Progenitor cell of endocrine pancreas (in vitro differentiated cells): ENCODE measurements at regions not wholly inside any gene's neighbourhood (a gene's known extent, or its start where the extent isn't known, plus 50 kb on each side); places are given as distances from the start of the nearest gene placed in this dataset.

ENCODE experiments used
- DNase-seq: peaks from one replicate; pipeline ENCODE4 v3.0.0; 2021; ENCODE audit warnings: low spot score; ENCODE audit not compliant: unreplicated experiment
- H3K27ac Mint-ChIP-seq: 2 replicates; pipeline ENCODE4 v1.8.0; 2021; ENCODE audit warnings: mild to moderate bottlenecking, moderate library complexity, mixed read lengths
- H3K27me3 Mint-ChIP-seq: 2 replicates; pipeline ENCODE4 v1.8.0; 2021; ENCODE audit warnings: mixed read lengths
- H3K36me3 Mint-ChIP-seq: 2 replicates; pipeline ENCODE4 v1.8.0; 2022; ENCODE audit warnings: mixed read lengths; ENCODE audit not compliant: insufficient read depth
- H3K4me1 Mint-ChIP-seq: 2 replicates; pipeline ENCODE4 v1.8.0; 2021; ENCODE audit warnings: low read depth, mixed read lengths
- H3K4me3 Mint-ChIP-seq: 2 replicates; pipeline ENCODE4 v1.8.0; 2021; ENCODE audit warnings: low read depth, mild to moderate bottlenecking, moderate library complexity, mixed read lengths
- H3K9me3 Mint-ChIP-seq: 2 replicates; pipeline ENCODE4 v1.8.0; 2021; ENCODE audit warnings: low read depth, mixed read lengths
- CTCF ChIP-seq: fragments of 200-600 bp; sonication (generic); IDR thresholded peaks from one replicate; pipeline ENCODE4 v1.5.0; 2021; ENCODE audit warnings: antibody characterized with exemption, mild to moderate bottlenecking; ENCODE audit not compliant: unreplicated experiment

DNA sequence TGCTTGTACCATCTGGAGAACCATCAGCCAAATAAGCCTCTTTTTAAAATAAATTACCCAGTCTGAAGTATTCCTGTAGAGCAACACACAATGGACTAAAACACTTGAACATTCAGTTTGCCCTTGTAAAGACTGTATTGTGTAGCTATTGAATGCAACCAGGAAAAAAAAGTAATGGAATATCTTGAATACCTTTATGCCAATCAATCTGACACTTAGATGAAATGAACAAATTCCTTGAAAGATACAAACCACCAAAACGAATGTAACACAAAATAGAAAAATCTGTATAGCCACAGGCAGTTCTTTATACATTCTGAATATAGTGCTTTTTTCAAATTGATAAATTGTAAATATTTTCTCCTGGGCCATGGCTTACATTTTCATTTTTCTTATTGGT lies 63.3 kb upstream of the KCNJ16 start:
- peaks cover 2% of the 10 kb centered on the region for H3K4me1 Mint-ChIP-seq
- H3K27ac Mint-ChIP-seq: no peak overlapping the region
- no peak overlapping the region for H3K4me3 Mint-ChIP-seq
- no peaks in the 10 kb centered on the region for H3K9me3 Mint-ChIP-seq
- H3K36me3 Mint-ChIP-seq: no peaks in the 10 kb centered on the region
- no peak for TF ChIP-seq CTCF
- H3K27me3 Mint-ChIP-seq: no peaks in the 10 kb centered on the region
- no peak for DNase-seq

DNA sequence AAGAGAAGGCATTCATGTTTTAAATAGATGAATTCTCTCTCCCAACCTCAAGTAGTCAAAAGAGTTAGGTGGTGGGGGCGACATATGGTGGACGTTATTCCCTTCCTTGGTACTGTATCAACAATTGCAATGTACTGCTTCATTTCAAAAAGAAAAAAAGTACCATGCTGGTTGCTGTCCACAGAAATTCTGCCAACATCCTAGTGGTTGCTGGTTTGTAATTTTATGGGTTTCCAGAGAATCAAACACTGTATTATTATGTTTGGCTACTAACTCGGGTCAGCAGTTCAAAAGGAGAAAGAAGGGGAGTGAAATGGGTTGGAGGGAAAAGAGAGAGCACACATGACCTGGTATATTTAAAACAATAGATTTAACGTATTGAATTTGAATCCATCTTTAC lies 61.1 kb upstream of the KCNJ16 start:
- H3K36me3 Mint-ChIP-seq: no peaks in the 10 kb centered on the region
- H3K4me3 Mint-ChIP-seq: no peak overlapping the region
- no peak for DNase-seq
- H3K27ac Mint-ChIP-seq: no peak overlapping the region
- no peak for TF ChIP-seq CTCF
- no peaks in the 10 kb centered on the region for H3K27me3 Mint-ChIP-seq
- H3K4me1 Mint-ChIP-seq: peaks cover 2% of the 10 kb centered on the region
- H3K9me3 Mint-ChIP-seq: no peaks in the 10 kb centered on the region

GRCh38 chr17:70017112-70017511 lies 57.9 kb upstream of the KCNJ16 start:
- DNase-seq: no peak
- no peaks in the 10 kb centered on the region for H3K36me3 Mint-ChIP-seq
- H3K27ac Mint-ChIP-seq: no peak overlapping the region
- TF ChIP-seq CTCF: no peak
- no peaks in the 10 kb centered on the region for H3K27me3 Mint-ChIP-seq
- H3K9me3 Mint-ChIP-seq: no peaks in the 10 kb centered on the region
- peaks cover 2% of the 10 kb centered on the region for H3K4me1 Mint-ChIP-seq
- no peak overlapping the region for H3K4me3 Mint-ChIP-seq

- H3K36me3 Mint-ChIP-seq: no peaks in the 10 kb centered on the region
- H3K9me3 Mint-ChIP-seq: no peaks in the 10 kb centered on the region
- DNase-seq: no peak
- no peak for TF ChIP-seq CTCF
- no peaks in the 10 kb centered on the region for H3K27me3 Mint-ChIP-seq
- H3K4me3 Mint-ChIP-seq: no peak overlapping the region
- H3K4me1 Mint-ChIP-seq: peaks cover 2% of the 10 kb centered on the region
- no peak overlapping the region for H3K27ac Mint-ChIP-seq
These were observed 57.1 kb upstream of the KCNJ16 start for GRCh38 chr17:70017941-70018340.

DNA sequence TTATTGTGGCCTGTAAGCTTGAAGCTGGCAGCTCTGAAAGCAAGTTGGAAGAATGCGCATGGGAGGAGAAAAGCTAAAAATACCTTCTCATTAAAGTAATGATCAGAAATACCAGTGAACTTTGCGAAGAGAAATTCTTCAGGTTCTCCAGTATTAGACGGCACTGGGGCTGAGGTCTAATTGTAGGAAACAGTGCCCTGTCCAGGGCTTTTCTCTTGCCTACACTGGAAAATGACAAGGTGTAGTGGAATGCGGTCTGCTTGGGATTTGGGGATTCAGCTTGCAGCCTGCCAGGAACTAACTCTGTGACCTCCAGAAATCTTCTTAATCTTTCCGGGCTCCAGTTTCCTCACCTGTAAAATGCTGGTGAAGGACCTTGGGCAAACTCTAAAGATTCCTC lies 53.3 kb upstream of the KCNJ16 start:
- no peak for DNase-seq
- Mint-ChIP-seq H3K36me3 (no peaks in the 10 kb centered on the region), H3K27ac (no peak overlapping the region), H3K9me3 (no peaks in the 10 kb centered on the region), H3K4me1 (no peaks in the 10 kb centered on the region), H3K4me3 (no peak overlapping the region), H3K27me3 (no peaks in the 10 kb centered on the region)
- no peak for TF ChIP-seq CTCF
